Neural cell (in vitro differentiated cells): ENCODE measurements at regions not wholly inside any gene's neighbourhood (a gene's known extent, or its start where the extent isn't known, plus 50 kb on each side); places are given as distances from the start of the nearest gene placed in this dataset.

ENCODE experiments used
- H2AFZ ChIP-seq: fragments of 200-600, 300-800 bp; sonication (generic), shearing (Covaris generic); 2 replicates; pipeline ENCODE4 v1.6.0; 2014; ENCODE audit warnings: low read depth, mild to moderate bottlenecking, antibody characterized with exemption, low read length, moderate library complexity
- H3F3A ChIP-seq: fragments of 200-600 bp; shearing (Covaris generic); 2 replicates; pipeline ENCODE4 v1.6.1; 2016; ENCODE audit warnings: mild to moderate bottlenecking, moderate library complexity, mixed read lengths, antibody characterized with exemption, low read length; ENCODE audit not compliant: insufficient read depth, poor library complexity, severe bottlenecking
- H3K27ac ChIP-seq: fragments of 200-600, 300-800 bp; sonication (generic), shearing (Covaris generic); 2 replicates; pipeline ENCODE4 v1.5.1; 2014; ENCODE audit warnings: mild to moderate bottlenecking, low read length, moderate library complexity
- H3K27me3 ChIP-seq: fragments of 300-800, 200-600 bp; sonication (generic), shearing (Covaris generic); 2 replicates; pipeline ENCODE4 v1.6.0; 2014; ENCODE audit warnings: mild to moderate bottlenecking, low read depth, low read length, moderate library complexity; ENCODE audit not compliant: insufficient read depth
- H3K36me3 ChIP-seq: fragments of 300-800, 200-600 bp; sonication (generic), shearing (Covaris generic); 2 replicates; pipeline ENCODE4 v1.5.1; 2014; ENCODE audit warnings: mild to moderate bottlenecking, antibody characterized with exemption, low read length, moderate library complexity; ENCODE audit not compliant: insufficient read depth
- H3K4me2 ChIP-seq: fragments of 300-800, 200-600 bp; sonication (generic), shearing (Covaris generic); 2 replicates; pipeline ENCODE4 v1.6.0; 2014; ENCODE audit warnings: mild to moderate bottlenecking, low read length
- H3K4me3 ChIP-seq: fragments of 300-800, 200-600 bp; sonication (generic), shearing (Covaris generic); 2 replicates; pipeline ENCODE4 v1.5.1; 2014; ENCODE audit warnings: mild to moderate bottlenecking, low read length, moderate library complexity
- H3K79me2 ChIP-seq: fragments of 200-600 bp; shearing (Covaris generic); replicated peaks from 2 replicates; pipeline ENCODE4 v1.6.0; 2014; ENCODE audit warnings: mild to moderate bottlenecking, low read length, moderate library complexity; ENCODE audit not compliant: insufficient read depth
- H3K9ac ChIP-seq: fragments of 300-800, 200-600 bp; sonication (generic), shearing (Covaris generic); 2 replicates; pipeline ENCODE4 v1.6.1; 2016; ENCODE audit warnings: mild to moderate bottlenecking, low read length, mixed read lengths
- H3K9me2 ChIP-seq: fragments of 200-600 bp; shearing (Covaris generic); 2 replicates; pipeline ENCODE4 v1.6.1; 2016; ENCODE audit warnings: mild to moderate bottlenecking, low read length, mixed read lengths; ENCODE audit not compliant: insufficient read depth
- H3K9me3 ChIP-seq: fragments of 200-600, 300-800 bp; sonication (generic), shearing (Covaris generic); 2 replicates; pipeline ENCODE4 v1.6.1; 2016; ENCODE audit warnings: mild to moderate bottlenecking, mixed run types, low read length, moderate library complexity, mixed read lengths
- H4K20me1 ChIP-seq: fragments of 200-600 bp; shearing (Covaris generic); 2 replicates; pipeline ENCODE4 v1.6.1; 2016; ENCODE audit warnings: mild to moderate bottlenecking, mixed run types; ENCODE audit not compliant: insufficient read depth
- CTCF ChIP-seq: fragments of 450-650 bp; IDR thresholded peaks from 2 replicates; pipeline ENCODE4 v1.5.1; 2014; ENCODE audit warnings: antibody characterized with exemption, mild to moderate bottlenecking, moderate library complexity; ENCODE audit not compliant: poor library complexity, severe bottlenecking
- EP300 ChIP-seq: fragments of 450-650 bp; conservative IDR thresholded peaks from 2 replicates; pipeline ENCODE4 v1.6.1; 2014; ENCODE audit warnings: antibody characterized with exemption, mild to moderate bottlenecking, moderate library complexity; ENCODE audit not compliant: poor library complexity, severe bottlenecking
- EZH2 ChIP-seq: fragments of 200-600, 300-800 bp; shearing (Covaris generic), sonication (generic); IDR thresholded peaks from 2 replicates; pipeline ENCODE4 v1.6.1; 2014; ENCODE audit warnings: antibody characterized with exemption, low read length, borderline replicate concordance, mild to moderate bottlenecking; ENCODE audit not compliant: insufficient read depth, poor library complexity, severe bottlenecking
- MXI1 ChIP-seq: fragments of 450-650 bp; conservative IDR thresholded peaks from 2 replicates; pipeline ENCODE4 v1.6.1; 2014; ENCODE audit warnings: antibody characterized with exemption, mild to moderate bottlenecking; ENCODE audit not compliant: poor library complexity, severe bottlenecking
- POLR2AphosphoS5 ChIP-seq: IDR thresholded peaks from 2 replicates; pipeline ENCODE4 v1.6.1; 2012
- RAD21 ChIP-seq: fragments of 450-650 bp; conservative IDR thresholded peaks from 2 replicates; pipeline ENCODE4 v1.6.1; 2014; ENCODE audit warnings: antibody characterized with exemption, mild to moderate bottlenecking, moderate library complexity
- SMC3 ChIP-seq: fragments of 450-650 bp; conservative IDR thresholded peaks from 2 replicates; pipeline ENCODE4 v1.6.1; 2014; ENCODE audit warnings: antibody characterized with exemption, mild to moderate bottlenecking, moderate library complexity; ENCODE audit not compliant: poor library complexity
- TAF1 ChIP-seq: IDR thresholded peaks from 2 replicates; pipeline ENCODE4 v1.6.1; 2012; ENCODE audit warnings: low read depth
- TF ChIP-seq, protein P1 (sequence below): IDR thresholded peaks from 2 replicates; pipeline ENCODE4 v1.6.1; 2012; ENCODE audit warnings: borderline replicate concordance

- H3K9ac ChIP-seq = no peak overlapping the region
- H3K36me3 ChIP-seq = no peaks in the 10 kb centered on the region
- TF ChIP-seq MXI1 (no peak), RAD21 (no peak), EZH2 (no peak), EP300 (no peak), POLR2AphosphoS5 (no peak), SMC3 (no peak), TAF1 (no peak), CTCF (no peak)
- TF ChIP-seq, protein P1, sequence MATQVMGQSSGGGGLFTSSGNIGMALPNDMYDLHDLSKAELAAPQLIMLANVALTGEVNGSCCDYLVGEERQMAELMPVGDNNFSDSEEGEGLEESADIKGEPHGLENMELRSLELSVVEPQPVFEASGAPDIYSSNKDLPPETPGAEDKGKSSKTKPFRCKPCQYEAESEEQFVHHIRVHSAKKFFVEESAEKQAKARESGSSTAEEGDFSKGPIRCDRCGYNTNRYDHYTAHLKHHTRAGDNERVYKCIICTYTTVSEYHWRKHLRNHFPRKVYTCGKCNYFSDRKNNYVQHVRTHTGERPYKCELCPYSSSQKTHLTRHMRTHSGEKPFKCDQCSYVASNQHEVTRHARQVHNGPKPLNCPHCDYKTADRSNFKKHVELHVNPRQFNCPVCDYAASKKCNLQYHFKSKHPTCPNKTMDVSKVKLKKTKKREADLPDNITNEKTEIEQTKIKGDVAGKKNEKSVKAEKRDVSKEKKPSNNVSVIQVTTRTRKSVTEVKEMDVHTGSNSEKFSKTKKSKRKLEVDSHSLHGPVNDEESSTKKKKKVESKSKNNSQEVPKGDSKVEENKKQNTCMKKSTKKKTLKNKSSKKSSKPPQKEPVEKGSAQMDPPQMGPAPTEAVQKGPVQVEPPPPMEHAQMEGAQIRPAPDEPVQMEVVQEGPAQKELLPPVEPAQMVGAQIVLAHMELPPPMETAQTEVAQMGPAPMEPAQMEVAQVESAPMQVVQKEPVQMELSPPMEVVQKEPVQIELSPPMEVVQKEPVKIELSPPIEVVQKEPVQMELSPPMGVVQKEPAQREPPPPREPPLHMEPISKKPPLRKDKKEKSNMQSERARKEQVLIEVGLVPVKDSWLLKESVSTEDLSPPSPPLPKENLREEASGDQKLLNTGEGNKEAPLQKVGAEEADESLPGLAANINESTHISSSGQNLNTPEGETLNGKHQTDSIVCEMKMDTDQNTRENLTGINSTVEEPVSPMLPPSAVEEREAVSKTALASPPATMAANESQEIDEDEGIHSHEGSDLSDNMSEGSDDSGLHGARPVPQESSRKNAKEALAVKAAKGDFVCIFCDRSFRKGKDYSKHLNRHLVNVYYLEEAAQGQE = no peak
- no peaks in the 10 kb centered on the region for H4K20me1 ChIP-seq
- no peak overlapping the region for H3K27ac ChIP-seq
- H3K27me3 ChIP-seq = no peaks in the 10 kb centered on the region
- no peak overlapping the region for H3K4me2 ChIP-seq
- H3F3A ChIP-seq = no peaks in the 10 kb centered on the region
- H3K79me2 ChIP-seq = no peaks in the 10 kb centered on the region
- H3K4me3 ChIP-seq = no peak overlapping the region
- H3K9me2 ChIP-seq = no peaks in the 10 kb centered on the region
- H2AFZ ChIP-seq = no peak overlapping the region
- H3K9me3 ChIP-seq = no peaks in the 10 kb centered on the region
Measured at GRCh38 chrX:124239324-124239723, 93.1 kb upstream of the TEX13D start.

DNA sequence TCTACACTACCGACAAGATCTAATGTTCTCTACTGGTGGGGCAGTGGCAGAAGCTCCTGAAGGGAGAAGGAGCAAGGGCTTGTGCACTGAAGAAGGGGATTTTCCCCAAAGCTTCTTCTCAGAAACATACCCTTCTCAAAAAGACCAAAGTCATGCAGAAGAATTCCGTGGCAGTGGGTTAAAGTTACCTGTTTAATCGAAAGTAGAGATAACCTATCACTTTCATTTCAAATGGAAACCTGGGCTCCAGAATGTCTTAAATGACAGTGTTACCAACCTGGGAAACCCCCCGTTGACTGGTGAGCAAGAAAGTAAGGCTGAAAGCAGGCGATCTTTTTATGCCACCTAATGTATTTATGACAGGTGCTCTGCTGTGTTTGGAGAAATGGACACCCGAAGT lies 92.5 kb upstream of the TEX13D start:
- Histone ChIP-seq H3K27me3 (no peaks in the 10 kb centered on the region), H4K20me1 (no peaks in the 10 kb centered on the region), H3K9me3 (no peaks in the 10 kb centered on the region), H3K79me2 (no peaks in the 10 kb centered on the region), H3K27ac (no peak overlapping the region), H2AFZ (no peak overlapping the region), H3K4me3 (no peak overlapping the region), H3K9ac (no peak overlapping the region), H3K4me2 (no peak overlapping the region), H3F3A (no peaks in the 10 kb centered on the region), H3K36me3 (no peaks in the 10 kb centered on the region), H3K9me2 (no peaks in the 10 kb centered on the region)
- TF ChIP-seq MXI1 (no peak), TAF1 (no peak), CTCF (no peak), POLR2AphosphoS5 (no peak), RAD21 (no peak), SMC3 (no peak), EP300 (no peak), EZH2 (no peak)
- TF ChIP-seq, protein P1 = no peak
